ENCODE measurements at regions not wholly inside any gene's neighbourhood (a gene's known extent, or its start where the extent isn't known, plus 50 kb on each side); places are given as distances from the start of the nearest gene placed in this dataset.
"Not testable (repeated sequence)": the region's sequence is repeated elsewhere in the genome, so short reads cannot be mapped to it uniquely, and the experiment has no call there.

GRCh38 chrX:95218976-95219375, 1465.7 kb upstream of the DIAPH2 start:
- no peak for DNase-seq (ENCODE audit: extremely low read depth, low read depth)

DNA sequence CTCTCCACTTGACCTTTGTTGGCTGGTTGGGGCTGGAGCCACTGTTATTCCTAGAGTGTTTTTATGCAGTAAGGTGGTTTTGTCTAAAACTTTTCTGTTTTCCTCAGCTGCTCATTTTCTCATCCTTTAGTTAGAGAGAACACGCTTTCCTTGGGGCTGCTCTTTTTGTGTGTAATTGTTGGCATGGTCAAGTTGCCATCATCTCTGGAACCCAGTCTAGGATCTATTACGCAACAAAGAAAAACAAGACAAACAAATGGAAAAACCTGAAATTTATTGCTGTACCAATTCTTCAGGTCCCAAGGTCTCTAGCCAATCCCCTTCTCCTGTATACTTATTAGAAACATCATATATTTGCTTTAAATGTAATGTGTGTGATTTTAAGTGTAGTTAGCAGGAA, 1436.3 kb upstream of the DIAPH2 start:
- DNase-seq (ENCODE audit: extremely low read depth, low read depth): no peak

DNA sequence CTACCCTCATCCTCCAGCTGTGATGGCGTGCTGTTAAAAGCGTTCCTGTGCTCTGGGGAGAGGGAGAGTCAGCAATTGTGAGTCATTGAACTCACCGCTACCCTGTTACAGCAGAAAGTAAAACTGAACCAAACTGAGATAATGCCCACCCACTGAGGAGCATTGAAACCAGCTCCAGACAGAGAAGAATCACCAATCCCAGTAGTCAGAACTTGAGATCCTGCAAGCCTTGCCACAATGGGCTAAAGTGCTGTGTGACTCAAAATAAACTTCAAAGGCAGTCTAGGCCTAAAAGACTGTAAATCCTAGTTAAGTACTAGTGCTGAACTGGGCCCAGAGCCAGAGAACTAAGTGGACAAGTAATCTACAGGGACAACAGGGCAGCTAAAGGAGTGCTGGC, 1394.2 kb upstream of the DIAPH2 start:
- DNase-seq (ENCODE audit: extremely low read depth, low read depth): no peak

GRCh38 chrX:95291561-95291960, 1393.1 kb upstream of the DIAPH2 start:
- DNase-seq (ENCODE audit: extremely low read depth, low read depth): no peak

DNA sequence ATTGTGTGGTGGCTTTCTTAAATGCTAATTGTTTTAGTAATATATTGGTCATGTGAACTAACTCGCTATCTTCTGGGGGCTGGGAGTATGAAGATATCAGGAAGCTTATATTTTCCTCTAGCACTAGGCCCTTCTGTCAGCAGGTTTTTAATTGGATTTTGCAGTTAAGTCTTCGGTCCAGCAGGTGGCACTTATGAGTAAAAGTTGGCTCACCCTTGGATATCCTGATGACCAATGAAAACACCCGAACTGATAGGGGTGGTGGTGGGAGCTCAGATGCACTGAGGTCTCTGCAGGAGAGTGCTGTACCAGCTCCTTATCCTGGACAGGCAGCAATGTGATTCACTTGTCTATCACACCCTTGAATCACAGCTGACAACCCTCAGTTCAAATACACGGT, 1365.8 kb upstream of the DIAPH2 start:
- no peak for DNase-seq (ENCODE audit: extremely low read depth, low read depth)

DNA sequence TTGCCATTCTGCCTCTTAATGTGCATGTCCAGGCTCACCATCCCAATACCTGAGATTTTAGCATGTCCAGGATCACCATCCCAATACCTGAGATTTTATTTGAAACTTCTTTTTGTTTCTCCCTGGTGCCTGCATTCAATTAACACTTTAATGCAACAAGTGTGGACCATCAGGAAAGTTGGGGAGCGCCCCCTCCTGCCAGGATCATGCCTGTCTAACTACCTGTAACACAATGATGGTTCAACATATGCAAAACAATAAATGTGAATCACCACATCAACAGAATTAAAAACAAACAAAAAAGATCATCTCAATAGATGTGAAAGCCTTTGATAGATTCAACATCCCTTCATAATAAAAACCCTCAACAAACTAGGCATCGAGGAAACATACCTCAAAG, 1359.5 kb upstream of the DIAPH2 start:
- DNase-seq (ENCODE audit: extremely low read depth, low read depth): no peak

DNA sequence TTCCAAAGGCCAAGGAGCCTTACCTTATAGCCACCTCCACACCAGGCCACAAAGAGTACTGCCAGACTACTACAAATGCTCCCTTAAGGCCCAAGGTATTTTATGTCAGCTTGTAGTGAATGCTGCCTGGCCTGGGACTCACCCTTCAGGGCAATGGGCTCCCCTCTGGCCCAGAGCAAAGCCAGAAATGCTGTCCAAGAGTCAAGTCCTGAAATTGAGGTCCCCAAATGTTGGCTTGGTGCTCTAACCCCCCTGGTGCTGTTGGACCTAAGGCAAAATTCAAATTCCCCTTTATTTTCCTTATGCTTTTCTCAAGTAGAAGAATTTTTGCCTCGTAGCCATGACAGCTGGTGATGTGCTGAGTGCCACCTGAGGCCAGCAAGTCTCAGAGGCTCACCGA, 1354.3 kb upstream of the DIAPH2 start:
- no peak for DNase-seq (ENCODE audit: extremely low read depth, low read depth)

DNA sequence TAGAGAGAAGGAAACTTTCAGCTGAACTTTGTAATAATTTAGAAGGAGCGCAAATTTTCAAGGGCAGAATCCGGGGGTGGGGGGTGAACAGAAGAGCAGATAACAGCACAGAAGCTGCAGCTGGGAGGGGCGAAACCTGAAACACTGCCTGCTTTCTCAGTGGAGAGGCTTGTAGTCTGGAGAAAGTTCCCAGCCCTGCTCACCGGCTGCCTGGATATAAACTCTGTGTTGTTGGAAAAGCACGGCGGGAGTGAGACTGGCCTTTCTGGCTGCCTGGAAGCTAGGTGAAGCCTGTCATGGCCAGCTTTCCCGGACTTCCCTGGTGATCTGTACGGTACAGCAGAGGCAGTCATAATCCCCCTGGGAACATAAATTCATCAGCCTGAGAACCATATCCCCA, 1352.1 kb upstream of the DIAPH2 start:
- DNase-seq (ENCODE audit: extremely low read depth, low read depth): no peak

DNA sequence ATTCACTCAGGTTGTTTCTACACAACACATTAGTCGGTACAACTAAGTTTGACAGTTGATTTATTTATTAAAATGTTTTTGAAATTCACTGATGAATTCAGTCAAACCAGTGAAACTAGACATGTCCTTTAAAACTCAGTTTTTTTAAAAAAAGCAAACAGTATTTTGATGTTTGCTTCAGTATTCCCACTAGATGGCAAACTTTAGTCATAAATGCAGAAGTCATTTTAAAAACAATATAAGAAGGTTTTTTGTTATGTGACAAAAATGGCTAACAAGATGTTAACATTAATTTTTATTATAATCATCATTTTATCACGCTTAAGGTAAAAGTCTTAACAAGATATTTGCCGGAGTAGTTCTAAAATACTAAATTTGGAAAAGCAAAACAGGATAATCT, 1337.8 kb upstream of the DIAPH2 start:
- peak; percentile 6 for DNase-seq (ENCODE audit: extremely low read depth, low read depth)

- no peak for DNase-seq (ENCODE audit: extremely low read depth, low read depth)
Measured at GRCh38 chrX:95350774-95351488, 1333.7 kb upstream of the DIAPH2 start.

DNA sequence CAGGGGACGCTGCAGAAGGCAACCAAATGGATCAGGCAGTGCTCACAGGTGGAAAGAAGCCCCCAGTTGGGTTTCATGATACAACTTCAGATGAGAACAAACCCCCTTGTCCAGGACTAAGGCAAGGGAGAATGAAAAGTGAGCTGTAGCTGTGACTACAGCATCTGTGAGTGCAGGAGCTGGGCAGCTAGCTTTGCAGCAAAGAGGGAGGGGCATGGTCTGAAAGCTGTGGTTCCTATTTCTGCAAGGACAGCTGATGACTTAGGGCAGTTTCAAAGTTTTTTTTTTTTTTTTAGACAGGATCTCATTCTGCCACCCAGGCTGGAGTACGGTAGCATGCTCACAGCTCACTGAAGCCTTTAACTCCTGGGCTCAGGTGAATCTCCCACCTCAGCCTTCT, 1317.4 kb upstream of the DIAPH2 start:
- no peak for DNase-seq (ENCODE audit: extremely low read depth, low read depth)

DNA sequence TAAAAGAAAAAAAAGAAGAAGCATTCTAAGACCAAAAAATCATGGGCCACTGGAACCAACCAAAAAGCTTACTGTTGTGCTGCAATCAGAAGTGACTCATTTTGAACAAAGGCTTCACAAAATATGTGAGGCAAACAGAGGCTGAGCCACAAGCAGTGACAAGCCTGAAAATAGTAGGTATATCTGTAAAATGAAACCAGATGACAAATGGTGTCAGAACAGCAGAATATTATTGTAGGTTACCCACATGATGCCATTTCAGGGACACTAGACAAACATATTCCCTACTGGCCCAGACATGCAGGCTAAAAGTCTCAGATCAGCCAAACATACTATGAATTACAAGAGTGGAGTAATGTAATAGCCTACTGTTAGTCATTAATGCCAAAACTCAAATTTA, 1301.8 kb upstream of the DIAPH2 start:
- DNase-seq (ENCODE audit: extremely low read depth, low read depth): no peak

DNA sequence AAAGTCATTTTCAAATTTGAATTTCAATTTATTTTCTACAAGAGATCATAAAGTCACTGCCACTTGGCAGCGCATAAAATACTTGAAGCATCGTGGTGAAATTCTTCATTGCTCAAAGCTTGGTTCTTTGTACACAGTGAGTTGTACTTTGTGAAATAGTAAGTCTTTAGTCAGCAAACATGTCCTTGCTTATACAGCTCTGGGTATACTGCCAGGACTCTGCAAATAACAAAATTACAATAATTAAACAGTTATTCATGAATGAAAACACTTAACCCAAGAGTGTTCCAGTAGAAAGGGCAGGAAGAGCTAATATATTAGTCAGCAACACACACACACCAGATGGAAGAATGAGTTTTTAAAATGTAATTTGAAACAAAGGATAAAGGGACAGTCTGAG, 1300.9 kb upstream of the DIAPH2 start:
- no peak for DNase-seq (ENCODE audit: extremely low read depth, low read depth)

DNA sequence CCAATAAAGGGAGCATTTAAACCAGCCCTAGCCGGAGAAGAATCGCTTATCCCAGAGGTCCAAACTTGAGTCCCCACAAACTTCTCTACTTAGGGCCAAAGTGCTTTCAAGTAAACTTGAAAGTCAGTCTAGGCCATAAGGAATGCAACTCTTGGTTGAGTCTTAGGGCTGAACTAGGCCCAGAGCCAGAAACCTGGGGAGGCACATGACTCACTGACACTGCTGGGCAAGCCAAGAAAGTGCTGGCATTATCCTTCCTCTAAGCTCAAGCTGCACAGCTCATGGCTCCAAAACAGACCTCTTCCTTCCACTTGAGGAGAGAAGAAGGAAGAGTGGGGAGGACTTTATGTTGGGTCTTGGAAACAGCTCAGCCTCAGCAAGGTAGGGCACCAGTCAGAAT, 1257.3 kb upstream of the DIAPH2 start:
- no peak for DNase-seq (ENCODE audit: extremely low read depth, low read depth)

GRCh38 chrX:95435198-95435597, 1249.4 kb upstream of the DIAPH2 start:
- no peak for DNase-seq (ENCODE audit: extremely low read depth, low read depth)

DNA sequence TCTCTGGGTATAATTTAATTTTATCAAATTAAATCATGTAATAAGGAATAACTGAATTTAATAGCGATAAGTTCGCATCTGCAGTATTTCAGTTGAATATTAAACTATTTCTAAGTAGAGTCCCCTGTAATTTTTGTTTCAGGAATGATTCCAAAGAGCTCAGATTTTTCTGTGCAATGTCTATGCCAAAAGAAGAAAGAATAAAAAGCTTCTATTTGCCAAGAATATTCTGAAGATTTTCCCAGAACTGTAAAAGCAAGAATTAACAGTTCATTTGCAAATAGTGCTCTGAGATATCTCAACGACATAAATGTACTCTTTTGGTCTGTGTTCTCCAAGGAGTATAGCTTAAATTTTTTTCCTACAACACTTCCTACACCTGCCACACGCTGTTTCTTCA, 1242.8 kb upstream of the DIAPH2 start:
- no peak for DNase-seq (ENCODE audit: extremely low read depth, low read depth)

GRCh38 chrX:95484781-95485180, 1199.9 kb upstream of the DIAPH2 start:
- no peak for DNase-seq (ENCODE audit: extremely low read depth, low read depth)

GRCh38 chrX:95505721-95506120, 1178.9 kb upstream of the DIAPH2 start:
- peak; percentile 31 for DNase-seq (ENCODE audit: extremely low read depth, low read depth)

DNA sequence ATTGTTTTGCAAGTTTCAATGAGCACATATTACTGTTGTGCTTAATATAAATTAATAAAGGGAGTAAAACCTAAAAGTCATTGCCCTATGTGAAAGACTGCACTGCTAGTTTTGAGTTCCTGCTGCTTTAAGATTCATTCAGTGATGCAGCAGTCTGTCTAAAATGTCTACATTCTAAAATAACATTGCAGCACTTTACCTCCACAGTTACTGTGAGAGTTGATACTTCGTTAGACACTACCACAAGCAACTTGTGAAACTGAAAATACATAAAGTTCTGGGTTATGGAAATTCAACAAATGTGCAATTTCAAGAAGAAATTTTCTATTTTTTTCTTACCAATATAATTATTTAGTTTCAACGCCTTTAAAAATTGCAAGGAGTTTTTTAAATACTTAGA, 1175.2 kb upstream of the DIAPH2 start:
- no peak for DNase-seq (ENCODE audit: extremely low read depth, low read depth)

DNA sequence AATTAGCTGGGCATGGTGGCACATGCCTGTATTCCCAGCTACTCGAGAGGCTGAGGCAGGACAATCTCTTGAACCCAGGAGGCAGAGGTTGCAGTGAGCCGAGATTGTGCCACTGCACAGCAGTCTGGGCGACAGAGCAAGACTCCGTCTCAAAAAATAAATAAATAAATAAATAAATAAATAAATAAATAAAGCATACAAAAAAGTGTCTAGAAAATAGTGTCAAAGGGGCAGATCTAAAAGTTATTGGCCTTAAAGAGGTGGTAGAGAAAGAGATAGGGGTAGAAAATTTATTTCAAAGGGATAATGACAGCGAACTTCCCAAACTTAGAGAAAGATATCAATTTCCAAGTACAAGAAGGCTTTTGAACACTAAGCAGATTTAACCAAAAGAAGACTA, 1160.6 kb upstream of the DIAPH2 start:
- DNase-seq (ENCODE audit: extremely low read depth, low read depth): not testable (repeated sequence)

DNA sequence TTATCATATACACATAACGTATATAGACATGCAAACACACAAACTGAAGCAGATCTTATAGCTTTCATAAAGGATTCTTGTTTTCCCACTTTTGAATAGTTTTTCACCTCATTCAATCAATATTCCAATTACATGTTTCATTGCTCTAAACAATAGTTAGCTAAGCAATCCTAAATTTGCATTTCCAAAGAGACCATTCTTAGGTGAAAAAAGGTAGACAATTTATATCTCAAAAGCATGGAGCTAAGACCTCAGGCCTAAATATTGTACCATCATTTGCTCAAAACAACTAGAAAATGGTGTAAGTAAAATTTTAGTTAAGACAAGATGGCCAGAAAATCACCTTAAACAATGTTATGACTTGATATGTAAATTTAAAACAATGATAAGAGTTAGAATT, 1148.5 kb upstream of the DIAPH2 start:
- DNase-seq (ENCODE audit: extremely low read depth, low read depth): no peak

DNA sequence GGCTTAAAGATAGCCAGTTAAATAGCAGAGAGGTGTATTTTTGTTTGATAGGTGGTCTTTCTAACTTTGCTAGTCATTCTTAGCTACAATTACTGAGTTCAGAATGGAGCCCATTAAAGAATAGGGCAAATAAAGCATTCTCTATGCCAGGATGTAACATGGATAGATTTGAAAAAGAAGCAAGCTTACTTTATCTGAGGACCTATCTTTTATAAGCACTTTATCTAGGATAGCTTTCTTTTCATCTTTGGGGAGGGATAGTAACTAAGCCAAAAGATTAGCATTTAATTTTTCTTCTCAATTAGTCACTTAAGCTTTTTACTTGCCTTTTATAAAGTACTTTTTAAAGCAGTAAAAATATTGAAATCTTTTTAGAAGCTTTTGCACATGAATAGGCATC, 1148.0 kb upstream of the DIAPH2 start:
- DNase-seq (ENCODE audit: extremely low read depth, low read depth): no peak

GRCh38 chrX:95539041-95539440, 1145.6 kb upstream of the DIAPH2 start:
- DNase-seq (ENCODE audit: extremely low read depth, low read depth): no peak

All from NCI-H460 (cell line).